ENCODE measurements at regions not wholly inside any gene's neighbourhood (a gene's known extent, or its start where the extent isn't known, plus 50 kb on each side); places are given as distances from the start of the nearest gene placed in this dataset.
A peak's percentile ranks its signal among the peaks of the same experiment; 100 is the strongest.

DNA sequence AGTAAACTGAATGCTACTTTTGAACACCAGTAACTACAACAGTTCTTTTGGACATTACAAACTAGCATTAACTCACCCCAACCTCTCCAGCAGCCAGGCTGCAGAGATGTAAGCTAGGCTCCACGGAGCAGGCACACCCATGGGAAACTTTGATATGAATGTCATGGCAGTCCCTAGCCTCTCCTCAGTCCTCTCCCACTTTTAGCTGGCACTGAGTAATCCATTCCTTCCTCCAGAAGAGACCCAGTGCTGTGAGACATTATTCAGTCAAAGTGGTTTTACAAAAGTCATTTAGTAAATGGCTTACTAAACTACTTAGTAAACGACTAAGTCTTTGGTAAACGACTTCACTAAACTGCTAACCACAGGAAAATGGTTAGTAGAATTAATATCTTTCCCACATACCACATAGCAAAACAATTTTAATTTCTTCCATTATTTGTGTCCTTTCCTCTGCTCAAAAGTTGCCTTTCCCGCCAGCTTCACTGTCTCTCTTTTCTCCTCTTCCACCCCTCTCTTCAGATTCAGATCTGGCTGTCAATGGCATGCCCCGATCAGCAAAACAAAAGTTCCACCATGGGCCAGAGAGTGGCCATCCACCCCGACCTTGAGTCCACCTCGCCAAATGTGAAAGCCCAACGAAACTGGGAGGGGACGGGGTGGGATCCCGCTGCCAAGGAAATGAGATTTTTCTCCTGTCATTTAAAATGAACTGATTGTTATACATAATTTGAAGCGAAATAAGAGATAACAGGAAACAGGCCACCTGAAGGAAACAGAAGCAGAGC is 67.5 kb upstream of the TJP1 start:
- H3K18ac ChIP-seq (ENCODE audit: low read depth in 1 of 2, low read length in 2 of 2): peak overlapping the region in 1 of 2 experiments; percentile 48
- H3K14ac ChIP-seq (ENCODE audit: low read length in 2 of 2): no peak overlapping the region
- H2BK5ac ChIP-seq (ENCODE audit: low read depth, low read length, poor library complexity, severe bottlenecking): no peak overlapping the region
- no peaks in the 10 kb centered on the region for H3K9me3 ChIP-seq (ENCODE audit: control insufficient read depth, low read length)
- H2BK15ac ChIP-seq (ENCODE audit: low read depth, poor library complexity, severe bottlenecking): no peak overlapping the region
- H3K4ac ChIP-seq (ENCODE audit: low read depth in 1 of 2, low read length in 2 of 2): no peak overlapping the region
- H3K4me2 ChIP-seq (ENCODE audit: low read length, poor library complexity, severe bottlenecking): no peak overlapping the region
- H2AK5ac ChIP-seq (ENCODE audit: low read length, severe bottlenecking): peak overlapping the region; percentile 38
- no peak overlapping the region for H3K4me3 ChIP-seq (ENCODE audit: insufficient read depth in 1 of 2, low read depth in 1 of 2, low read length in 2 of 2)
- no peak overlapping the region for H3K23ac ChIP-seq (ENCODE audit: low read length in 2 of 2)
- H3K27ac ChIP-seq (ENCODE audit: low read length, poor library complexity, severe bottlenecking): peak overlapping the region; percentile 11
- H3K4me1 ChIP-seq (ENCODE audit: control insufficient read depth, insufficient read depth, low read depth, low read length): peaks cover 6% of the 10 kb centered on the region
- H4K8ac ChIP-seq (ENCODE audit: low read length): no peak overlapping the region
- H3K36me3 ChIP-seq (ENCODE audit: control insufficient read depth in 1 of 2, insufficient read depth in 2 of 2, low read depth in 1 of 2, low read length in 2 of 2): no peaks in the 10 kb centered on the region
- no peak overlapping the region for H4K91ac ChIP-seq (ENCODE audit: low read length)
- H3K9ac ChIP-seq (ENCODE audit: low read length): no peak overlapping the region
- H3K79me1 ChIP-seq (replicated peaks; ENCODE audit: low read length, poor library complexity, severe bottlenecking): no peaks in the 10 kb centered on the region
- DNase-seq: peak; percentile 37
- no peak overlapping the region for H2BK120ac ChIP-seq (ENCODE audit: low read depth, low read length)
- no peak overlapping the region for H2AFZ ChIP-seq (ENCODE audit: low read depth, low read length)
- 52% methylated on average over 7 of the region's 11 CpGs for WGBS
- peak overlapping the region; percentile 31 to 88 for H2BK12ac ChIP-seq (ENCODE audit: low read length in 2 of 2)
- peaks cover 0 to 10% of the 10 kb centered on the region in 2 experiments for H3K27me3 ChIP-seq (ENCODE audit: control insufficient read depth in 1 of 2, insufficient read depth in 1 of 2, low read length in 2 of 2)

DNA sequence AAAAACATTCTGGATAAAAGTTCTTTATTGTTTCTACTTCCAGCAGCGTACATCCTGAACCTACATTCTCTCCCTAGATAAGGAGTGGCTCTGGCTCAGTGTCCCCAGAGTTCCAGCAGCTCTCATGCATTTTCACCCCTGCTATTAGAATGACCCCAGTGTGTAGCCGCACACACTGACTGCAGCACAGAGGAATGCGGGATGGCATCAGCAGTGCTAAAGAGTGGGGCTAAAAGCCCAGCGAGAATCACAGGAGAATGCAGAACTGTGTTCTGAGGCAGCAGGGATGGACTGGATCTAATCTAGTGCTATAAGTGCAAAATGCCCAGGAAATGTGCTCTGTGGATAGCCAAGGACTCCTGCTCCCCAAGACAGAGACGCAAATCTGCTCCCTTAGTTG is 66.4 kb upstream of the TJP1 start:
- H2AFZ ChIP-seq (ENCODE audit: low read depth, low read length): no peak overlapping the region
- no peaks in the 10 kb centered on the region for H3K36me3 ChIP-seq (ENCODE audit: control insufficient read depth in 1 of 2, insufficient read depth in 2 of 2, low read depth in 1 of 2, low read length in 2 of 2)
- H2BK120ac ChIP-seq (ENCODE audit: low read depth, low read length): peak overlapping the region; percentile 79
- no peak overlapping the region for H2AK5ac ChIP-seq (ENCODE audit: low read length, severe bottlenecking)
- peak overlapping the region; percentile 76 for H2BK5ac ChIP-seq (ENCODE audit: low read depth, low read length, poor library complexity, severe bottlenecking)
- H3K79me1 ChIP-seq (replicated peaks; ENCODE audit: low read length, poor library complexity, severe bottlenecking): no peaks in the 10 kb centered on the region
- peak overlapping the region; percentile 91 for H4K8ac ChIP-seq (ENCODE audit: low read length)
- H3K4me3 ChIP-seq (ENCODE audit: insufficient read depth in 1 of 2, low read depth in 1 of 2, low read length in 2 of 2): no peak overlapping the region
- peaks cover 6% of the 10 kb centered on the region for H3K4me1 ChIP-seq (ENCODE audit: control insufficient read depth, insufficient read depth, low read depth, low read length)
- 1% methylated on average over 4 of the region's 5 CpGs for WGBS
- H3K9me3 ChIP-seq (ENCODE audit: control insufficient read depth, low read length): no peaks in the 10 kb centered on the region
- H3K27ac ChIP-seq (ENCODE audit: low read length, poor library complexity, severe bottlenecking): peak overlapping the region; percentile 95
- peak overlapping the region; percentile 21 for H3K4me2 ChIP-seq (ENCODE audit: low read length, poor library complexity, severe bottlenecking)
- no peak overlapping the region for H3K4ac ChIP-seq (ENCODE audit: low read depth in 1 of 2, low read length in 2 of 2)
- H2BK12ac ChIP-seq (ENCODE audit: low read length in 2 of 2): no peak overlapping the region
- H3K27me3 ChIP-seq (ENCODE audit: control insufficient read depth in 1 of 2, insufficient read depth in 1 of 2, low read length in 2 of 2): peaks cover 0 to 12% of the 10 kb centered on the region in 2 experiments
- no peak overlapping the region for H3K23ac ChIP-seq (ENCODE audit: low read length in 2 of 2)
- no peak overlapping the region for H3K9ac ChIP-seq (ENCODE audit: low read length)
- no peak overlapping the region for H2BK15ac ChIP-seq (ENCODE audit: low read depth, poor library complexity, severe bottlenecking)
- H3K14ac ChIP-seq (ENCODE audit: low read length in 2 of 2): no peak overlapping the region
- peak; percentile 81 for DNase-seq
- H4K91ac ChIP-seq (ENCODE audit: low read length): no peak overlapping the region
- H3K18ac ChIP-seq (ENCODE audit: low read depth in 1 of 2, low read length in 2 of 2): peak overlapping the region; percentile 21 to 83

DNA sequence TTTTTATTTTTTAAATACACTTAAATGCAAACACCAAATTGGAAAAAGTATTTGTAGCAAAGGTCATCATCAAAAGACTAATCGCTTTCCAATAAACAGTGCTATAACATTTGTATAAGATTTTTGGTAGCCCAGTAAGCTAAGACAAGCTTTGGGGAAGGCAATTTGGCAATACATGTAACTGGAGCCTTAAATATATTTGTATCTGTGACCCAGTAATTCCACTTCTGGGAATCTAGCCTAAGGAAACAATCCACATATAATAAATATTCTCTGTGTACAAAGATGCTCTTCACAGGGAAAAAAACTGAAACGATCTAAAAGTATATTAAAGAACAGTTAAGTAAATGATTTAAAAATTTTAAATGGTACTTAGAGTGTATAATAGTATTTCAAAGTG is 65.5 kb upstream of the TJP1 start:
- Histone ChIP-seq H3K9me3 (ENCODE audit: control insufficient read depth, low read length) (no peaks in the 10 kb centered on the region), H3K4ac (ENCODE audit: low read depth in 1 of 2, low read length in 2 of 2) (no peak overlapping the region), H4K91ac (ENCODE audit: low read length) (no peak overlapping the region), H2AK5ac (ENCODE audit: low read length, severe bottlenecking) (no peak overlapping the region), H3K27ac (ENCODE audit: low read length, poor library complexity, severe bottlenecking) (no peak overlapping the region), H3K9ac (ENCODE audit: low read length) (no peak overlapping the region), H3K4me2 (ENCODE audit: low read length, poor library complexity, severe bottlenecking) (no peak overlapping the region), H2BK15ac (ENCODE audit: low read depth, poor library complexity, severe bottlenecking) (no peak overlapping the region), H3K36me3 (ENCODE audit: control insufficient read depth in 1 of 2, insufficient read depth in 2 of 2, low read depth in 1 of 2, low read length in 2 of 2) (no peaks in the 10 kb centered on the region), H3K4me3 (ENCODE audit: insufficient read depth in 1 of 2, low read depth in 1 of 2, low read length in 2 of 2) (no peak overlapping the region), H3K23ac (ENCODE audit: low read length in 2 of 2) (no peak overlapping the region), H2BK120ac (ENCODE audit: low read depth, low read length) (no peak overlapping the region), H2BK12ac (ENCODE audit: low read length in 2 of 2) (no peak overlapping the region), H3K79me1 (replicated peaks; ENCODE audit: low read length, poor library complexity, severe bottlenecking) (no peaks in the 10 kb centered on the region), H3K27me3 (ENCODE audit: control insufficient read depth in 1 of 2, insufficient read depth in 1 of 2, low read length in 2 of 2) (peaks cover 0 to 18% of the 10 kb centered on the region in 2 experiments), H2AFZ (ENCODE audit: low read depth, low read length) (no peak overlapping the region), H4K8ac (ENCODE audit: low read length) (no peak overlapping the region), H3K4me1 (ENCODE audit: control insufficient read depth, insufficient read depth, low read depth, low read length) (peaks cover 7% of the 10 kb centered on the region), H2BK5ac (ENCODE audit: low read depth, low read length, poor library complexity, severe bottlenecking) (no peak overlapping the region), H3K14ac (ENCODE audit: low read length in 2 of 2) (no peak overlapping the region), H3K18ac (ENCODE audit: low read depth in 1 of 2, low read length in 2 of 2) (no peak overlapping the region)
- no peak for DNase-seq
- no CpG with 5 or more reads among the region's 2 CpGs for WGBS

DNA sequence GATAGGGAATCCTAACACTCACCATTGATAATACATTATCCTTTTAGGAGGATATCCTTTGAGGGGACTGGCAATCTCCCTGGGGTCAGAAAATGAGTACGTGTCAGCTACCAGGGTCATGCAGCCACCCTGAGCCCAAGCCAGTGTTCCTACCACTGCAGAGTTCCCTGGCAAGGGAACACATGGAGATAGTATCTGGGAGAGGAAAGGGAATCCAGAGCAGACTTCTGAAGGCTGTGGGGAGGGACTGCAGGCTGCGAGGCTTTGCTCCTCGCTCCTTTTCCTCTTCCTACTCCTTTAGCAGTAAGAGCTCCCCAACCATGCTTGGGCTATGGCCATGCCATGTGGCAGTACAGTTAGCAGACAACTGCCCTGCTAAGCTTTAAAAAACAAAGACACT is 62.9 kb upstream of the TJP1 start:
- no peak overlapping the region for H3K14ac ChIP-seq (ENCODE audit: low read length in 2 of 2)
- 76% methylated on average over 3 of the region's 3 CpGs for WGBS

More for the DNA sequence above, 62.9 kb upstream of the TJP1 start:
- no peak overlapping the region for H3K27ac ChIP-seq (ENCODE audit: low read length, poor library complexity, severe bottlenecking)
- H3K23ac ChIP-seq (ENCODE audit: low read length in 2 of 2): no peak overlapping the region
- H2AFZ ChIP-seq (ENCODE audit: low read depth, low read length): no peak overlapping the region
- no peak overlapping the region for H2BK120ac ChIP-seq (ENCODE audit: low read depth, low read length)
- H2BK12ac ChIP-seq (ENCODE audit: low read length in 2 of 2): peak overlapping the region; percentile 6 to 12
- H2AK5ac ChIP-seq (ENCODE audit: low read length, severe bottlenecking): no peak overlapping the region
- no peak overlapping the region for H4K8ac ChIP-seq (ENCODE audit: low read length)
- H3K9ac ChIP-seq (ENCODE audit: low read length): no peak overlapping the region
- no peak overlapping the region for H2BK15ac ChIP-seq (ENCODE audit: low read depth, poor library complexity, severe bottlenecking)
- no peak overlapping the region for H3K4me2 ChIP-seq (ENCODE audit: low read length, poor library complexity, severe bottlenecking)
- H3K4me3 ChIP-seq (ENCODE audit: insufficient read depth in 1 of 2, low read depth in 1 of 2, low read length in 2 of 2): no peak overlapping the region
- no peak overlapping the region for H2BK5ac ChIP-seq (ENCODE audit: low read depth, low read length, poor library complexity, severe bottlenecking)
- no peaks in the 10 kb centered on the region for H3K79me1 ChIP-seq (replicated peaks; ENCODE audit: low read length, poor library complexity, severe bottlenecking)
- H3K4me1 ChIP-seq (ENCODE audit: control insufficient read depth, insufficient read depth, low read depth, low read length): peaks cover 7% of the 10 kb centered on the region
- H3K36me3 ChIP-seq (ENCODE audit: control insufficient read depth in 1 of 2, insufficient read depth in 2 of 2, low read depth in 1 of 2, low read length in 2 of 2): no peaks in the 10 kb centered on the region
- H3K4ac ChIP-seq (ENCODE audit: low read depth in 1 of 2, low read length in 2 of 2): no peak overlapping the region
- peak overlapping the region in 1 of 2 experiments; percentile 28 for H3K18ac ChIP-seq (ENCODE audit: low read depth in 1 of 2, low read length in 2 of 2)
- no peak for DNase-seq
- H4K91ac ChIP-seq (ENCODE audit: low read length): no peak overlapping the region
- no peaks in the 10 kb centered on the region for H3K9me3 ChIP-seq (ENCODE audit: control insufficient read depth, low read length)
- H3K27me3 ChIP-seq (ENCODE audit: control insufficient read depth in 1 of 2, insufficient read depth in 1 of 2, low read length in 2 of 2): peaks cover 0 to 29% of the 10 kb centered on the region in 2 experiments
